Osteoblast (primary cell): ENCODE measurements at regions not wholly inside any gene's neighbourhood (a gene's known extent, or its start where the extent isn't known, plus 50 kb on each side); places are given as distances from the start of the nearest gene placed in this dataset.
"Not testable (repeated sequence)": the region's sequence is repeated elsewhere in the genome, so short reads cannot be mapped to it uniquely, and the experiment has no call there.

ENCODE experiments used
- DNase-seq: peaks from one replicate; pipeline ENCODE4 v3.0.0; 2011; ENCODE audit warnings: low spot score, mixed read lengths; ENCODE audit not compliant: insufficient read length; ENCODE audit errors: missing footprints
- H2AFZ ChIP-seq: 2 replicates; pipeline ENCODE4 v1.6.0; 2011; ENCODE audit warnings: mild to moderate bottlenecking, low read length
- H3K27ac ChIP-seq: 2 replicates; pipeline ENCODE4 v1.5.1; 2011; ENCODE audit warnings: mild to moderate bottlenecking, low read depth, low read length, moderate library complexity
- H3K27me3 ChIP-seq: 2 replicates; pipeline ENCODE4 v1.6.0; 2012; ENCODE audit warnings: mild to moderate bottlenecking, control low read depth, inconsistent platforms, low read length, moderate library complexity; ENCODE audit not compliant: insufficient read depth
- H3K36me3 ChIP-seq: 2 replicates; pipeline ENCODE4 v1.5.1; 2011; ENCODE audit warnings: mild to moderate bottlenecking, low read length, control low read depth, moderate library complexity; ENCODE audit not compliant: insufficient read depth
- H3K4me1 ChIP-seq: 2 replicates; pipeline ENCODE4 v1.5.1; 2011; ENCODE audit warnings: mild to moderate bottlenecking, low read length, control low read depth, moderate library complexity; ENCODE audit not compliant: insufficient read depth
- H3K4me2 ChIP-seq: 2 replicates; pipeline ENCODE4 v1.6.0; 2011; ENCODE audit warnings: mild to moderate bottlenecking, low read length; ENCODE audit not compliant: insufficient read depth
- H3K4me3 ChIP-seq: fragments of 200-600 bp; sonication (generic); 3 replicates; pipeline ENCODE4 v1.5.1; 2012; ENCODE audit warnings: mild to moderate bottlenecking, low read length, inconsistent platforms; ENCODE audit not compliant: insufficient read depth
- H3K79me2 ChIP-seq: 2 replicates; pipeline ENCODE4 v1.6.0; 2012; ENCODE audit warnings: mild to moderate bottlenecking, low read length, control low read depth, inconsistent platforms; ENCODE audit not compliant: insufficient read depth
- H3K9me3 ChIP-seq: 2 replicates; pipeline ENCODE4 v1.5.1; 2011; ENCODE audit warnings: low read depth, low read length, control low read depth
- H4K20me1 ChIP-seq: 2 replicates; pipeline ENCODE4 v1.6.0; 2012; ENCODE audit warnings: mild to moderate bottlenecking, low read length, control low read depth; ENCODE audit not compliant: insufficient read depth
- CTCF ChIP-seq: IDR thresholded peaks from 2 replicates; pipeline ENCODE4 v1.5.1; 2011; ENCODE audit warnings: mild to moderate bottlenecking, low read depth, low read length, moderate library complexity; ENCODE audit errors: extremely low read depth

DNA sequence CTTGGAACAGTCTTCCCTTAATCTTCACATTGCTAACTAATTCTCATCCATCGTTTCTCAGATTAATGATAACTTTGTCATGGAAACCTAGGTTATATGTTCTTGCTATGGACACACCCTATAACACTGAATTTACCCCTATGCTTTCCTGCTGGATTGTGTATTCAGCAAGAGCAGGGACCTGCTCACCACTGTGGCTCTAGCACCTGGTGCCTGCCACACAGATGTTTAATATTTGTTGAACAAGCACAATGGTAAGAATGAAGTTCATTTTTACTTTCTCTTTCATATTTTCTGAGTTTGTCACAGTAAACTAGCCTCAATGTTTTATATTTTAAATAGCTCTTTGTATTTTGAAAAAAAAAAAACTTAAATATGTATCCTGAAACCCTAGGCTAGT, 734.0 kb upstream of the DIAPH2 start:
- Histone ChIP-seq H2AFZ (no peak overlapping the region), H4K20me1 (no peaks in the 10 kb centered on the region), H3K79me2 (no peaks in the 10 kb centered on the region), H3K4me3 (no peak overlapping the region), H3K27ac (no peak overlapping the region), H3K4me2 (no peak overlapping the region), H3K27me3 (no peaks in the 10 kb centered on the region), H3K9me3 (no peaks in the 10 kb centered on the region), H3K36me3 (no peaks in the 10 kb centered on the region), H3K4me1 (no peaks in the 10 kb centered on the region)
- DNase-seq, result no peak
- no peak for TF ChIP-seq CTCF

DNA sequence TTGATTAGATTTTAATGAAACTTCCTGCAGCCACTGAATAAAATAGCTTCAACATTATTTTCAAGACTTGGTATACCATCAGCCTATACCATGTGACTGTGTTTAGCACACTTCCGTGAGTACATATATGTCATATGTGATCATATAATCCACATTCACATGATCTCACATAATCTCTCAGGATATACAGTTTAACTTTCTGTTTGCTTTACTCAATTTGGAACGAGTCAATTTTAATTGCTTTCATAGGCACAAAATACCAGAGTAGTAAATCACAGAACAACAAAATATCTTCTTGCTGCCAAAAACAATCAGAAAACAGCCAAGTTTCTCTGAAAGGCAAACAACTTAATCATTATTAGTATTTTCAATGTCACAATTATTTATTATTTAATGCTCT, 731.1 kb upstream of the DIAPH2 start:
- H3K27ac ChIP-seq, result no peak overlapping the region
- no peaks in the 10 kb centered on the region for H3K4me1 ChIP-seq
- H3K27me3 ChIP-seq, result no peaks in the 10 kb centered on the region
- H3K4me3 ChIP-seq, result no peak overlapping the region
- DNase-seq, result no peak
- H2AFZ ChIP-seq, result no peak overlapping the region
- H3K4me2 ChIP-seq, result no peak overlapping the region
- no peaks in the 10 kb centered on the region for H3K79me2 ChIP-seq
- no peak for TF ChIP-seq CTCF
- no peaks in the 10 kb centered on the region for H3K36me3 ChIP-seq
- H3K9me3 ChIP-seq, result no peaks in the 10 kb centered on the region
- H4K20me1 ChIP-seq, result no peaks in the 10 kb centered on the region

DNA sequence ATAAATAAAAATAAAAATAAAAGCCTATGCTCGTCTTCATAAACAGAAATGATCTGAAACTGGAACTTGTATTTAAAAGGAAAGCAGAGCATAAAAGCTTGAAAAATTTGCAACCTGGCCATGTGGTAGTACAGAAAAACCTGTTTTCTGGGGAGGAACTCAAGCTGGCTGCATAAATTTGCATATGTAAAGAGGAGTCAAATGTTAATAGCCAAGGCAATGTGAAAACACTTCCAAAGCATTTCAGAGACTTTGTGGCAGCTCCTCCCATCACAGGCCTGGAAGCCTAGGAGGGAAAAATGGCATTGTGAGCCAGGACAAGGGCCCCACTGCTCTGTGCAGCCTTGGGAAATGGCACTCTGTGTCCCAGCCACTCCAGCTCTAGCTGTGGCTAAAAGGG, 727.9 kb upstream of the DIAPH2 start:
- H3K4me1 ChIP-seq, result no peaks in the 10 kb centered on the region
- no peaks in the 10 kb centered on the region for H3K36me3 ChIP-seq
- H3K27ac ChIP-seq, result no peak overlapping the region
- H3K79me2 ChIP-seq, result no peaks in the 10 kb centered on the region
- DNase-seq, result no peak
- H4K20me1 ChIP-seq, result no peaks in the 10 kb centered on the region
- no peak overlapping the region for H2AFZ ChIP-seq
- TF ChIP-seq CTCF, result no peak
- no peak overlapping the region for H3K4me2 ChIP-seq
- no peaks in the 10 kb centered on the region for H3K9me3 ChIP-seq
- no peaks in the 10 kb centered on the region for H3K27me3 ChIP-seq
- no peak overlapping the region for H3K4me3 ChIP-seq

DNA sequence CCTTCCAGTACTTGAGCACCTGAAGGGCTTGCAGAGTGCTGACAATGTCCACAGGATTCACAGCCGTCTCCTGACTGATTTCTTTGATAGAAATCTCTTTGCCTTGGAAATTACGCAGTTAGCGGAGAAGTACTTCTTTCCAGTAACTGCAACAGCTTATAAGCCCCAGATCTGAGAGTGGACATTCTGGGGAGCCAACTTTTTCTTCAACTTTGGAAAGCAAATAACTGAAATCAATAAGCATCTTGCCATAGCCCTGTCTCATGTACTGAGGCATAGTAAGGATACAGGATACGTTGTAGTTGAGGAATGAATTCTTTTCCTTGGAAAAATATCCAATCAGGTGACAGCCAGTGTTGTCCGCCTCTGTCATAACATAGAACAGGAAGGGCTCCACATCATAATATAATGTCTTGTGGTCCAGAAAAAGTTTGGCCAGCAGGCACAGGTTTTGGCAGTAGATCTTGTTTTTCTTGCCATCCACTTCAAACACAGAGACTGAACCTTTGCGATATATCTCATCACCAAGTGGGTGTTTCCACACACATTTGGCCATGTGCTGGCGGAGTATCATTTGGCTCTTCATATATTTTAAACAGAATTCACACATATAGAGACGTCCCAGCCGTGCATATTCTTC, 711.1 kb upstream of the DIAPH2 start:
- not testable (repeated sequence) for H2AFZ ChIP-seq, H3K27ac ChIP-seq, H3K4me2 ChIP-seq, H4K20me1 ChIP-seq, H3K27me3 ChIP-seq, H3K4me3 ChIP-seq, H3K9me3 ChIP-seq, DNase-seq, H3K36me3 ChIP-seq, H3K4me1 ChIP-seq, H3K79me2 ChIP-seq

GRCh38 chrX:95974096-95974470, 710.6 kb upstream of the DIAPH2 start:
- Histone ChIP-seq H3K4me1 (no peaks in the 10 kb centered on the region), H3K79me2 (no peaks in the 10 kb centered on the region), H3K4me3 (no peak overlapping the region), H3K27me3 (no peaks in the 10 kb centered on the region), H3K36me3 (no peaks in the 10 kb centered on the region), H3K27ac (no peak overlapping the region), H3K4me2 (no peak overlapping the region), H4K20me1 (no peaks in the 10 kb centered on the region), H2AFZ (no peak overlapping the region), H3K9me3 (no peaks in the 10 kb centered on the region)
- no peak for DNase-seq
- no peak for TF ChIP-seq CTCF
